ENCODE measurements at regions not wholly inside any gene's neighbourhood (a gene's known extent, or its start where the extent isn't known, plus 50 kb on each side); places are given as distances from the start of the nearest gene placed in this dataset.
"Not testable (repeated sequence)": the region's sequence is repeated elsewhere in the genome, so short reads cannot be mapped to it uniquely, and the experiment has no call there.

- peak; percentile 98 for DNase-seq
Observed at GRCh38 chr20:17836303-17836861, 132.2 kb downstream of the SNX5 start.

- DNase-seq = no peak
Observed at GRCh38 chr20:17835934-17836300, 132.7 kb downstream of the SNX5 start.

GRCh38 chr20:17835240-17835933 is 133.2 kb downstream of the SNX5 start:
- no peak for DNase-seq

- DNase-seq = no peak
Observed at GRCh38 chr20:17834804-17835203, 133.8 kb downstream of the SNX5 start.

GRCh38 chr20:17833036-17833674 is 133.4 kb downstream of the BANF2 start:
- DNase-seq = no peak

GRCh38 chr20:17832236-17832915 is 132.6 kb downstream of the BANF2 start:
- no peak for DNase-seq

GRCh38 chr20:17828598-17829144 is 128.9 kb downstream of the BANF2 start:
- DNase-seq = no peak

- no peak for DNase-seq
Observed at GRCh38 chr20:17827759-17828559, 128.2 kb downstream of the BANF2 start.

- DNase-seq = no peak
Observed at GRCh38 chr20:17827079-17827478, 127.3 kb downstream of the BANF2 start.

GRCh38 chr20:17825960-17826843 is 126.4 kb downstream of the BANF2 start:
- no peak for DNase-seq

- DNase-seq = no peak
Observed at GRCh38 chr20:17825252-17825959, 125.6 kb downstream of the BANF2 start.

GRCh38 chr20:17824676-17825251 is 125.0 kb downstream of the BANF2 start:
- DNase-seq = no peak

- no peak for DNase-seq
Observed at GRCh38 chr20:17823409-17824144, 123.8 kb downstream of the BANF2 start.

- DNase-seq = no peak
Observed at GRCh38 chr20:17822540-17823408, 123.0 kb downstream of the BANF2 start.

GRCh38 chr20:17822039-17822438 is 122.3 kb downstream of the BANF2 start:
- DNase-seq = peak; percentile 85

GRCh38 chr20:17821606-17822005 is 121.8 kb downstream of the BANF2 start:
- DNase-seq = not testable (repeated sequence)

- no peak for DNase-seq
Observed at GRCh38 chr20:17819395-17820093, 119.8 kb downstream of the BANF2 start.

- DNase-seq = no peak
Observed at GRCh38 chr20:17818187-17818586, 118.4 kb downstream of the BANF2 start.

All from tongue (tissue), 1 donor.